ENCODE measurements at regions not wholly inside any gene's neighbourhood (a gene's known extent, or its start where the extent isn't known, plus 50 kb on each side); places are given as distances from the start of the nearest gene placed in this dataset.

GRCh38 chr13:90135558-90135957 is 1211.9 kb upstream of the MIR17HG start:
- H3K27ac ChIP-seq (ENCODE audit: insufficient read depth, low read length), result no peak overlapping the region
- no peaks in the 10 kb centered on the region for H3K27me3 ChIP-seq (ENCODE audit: control insufficient read depth, insufficient read depth, low read length)
- H3K9ac ChIP-seq (ENCODE audit: low read depth, low read length), result no peak overlapping the region
- H3K18ac ChIP-seq (ENCODE audit: low read depth, low read length), result no peak overlapping the region
- H2AK5ac ChIP-seq (ENCODE audit: low read depth, low read length), result no peak overlapping the region
- no peak for ATAC-seq (ENCODE audit: low read depth)
- BruUV-seq (replicated peaks), result no TSS peak
- no peak overlapping the region for H3K56ac ChIP-seq (ENCODE audit: extremely low read depth, insufficient read depth, low read length)
- ChIA-PET CTCF (no interaction called here), POLR2A (ENCODE audit: unreplicated experiment) (no interaction called here)
- H4K91ac ChIP-seq (ENCODE audit: insufficient read depth, low read depth, low read length), result no peak overlapping the region
- H2BK20ac ChIP-seq (ENCODE audit: low read depth, low read length), result no peak overlapping the region
- no peak overlapping the region for H3K14ac ChIP-seq (replicated peaks; ENCODE audit: low read depth, low read length)
- H2BK5ac ChIP-seq (ENCODE audit: low read depth, low read length, poor library complexity, severe bottlenecking), result no peak overlapping the region
- H3K4me3 ChIP-seq (ENCODE audit: insufficient read depth, low read depth, low read length), result no peak overlapping the region
- no peaks in the 10 kb centered on the region for H3K9me1 ChIP-seq (ENCODE audit: insufficient read depth, low read length)
- peaks cover 4% of the 10 kb centered on the region for H3K9me3 ChIP-seq (ENCODE audit: control insufficient read depth, insufficient read depth, low read length)
- no peak overlapping the region for H2BK120ac ChIP-seq (ENCODE audit: low read depth, low read length)
- H3K23ac ChIP-seq (ENCODE audit: low read depth, low read length), result no peak overlapping the region
- H4K5ac ChIP-seq (ENCODE audit: low read depth, low read length), result no peak overlapping the region
- no peaks in the 10 kb centered on the region for H3K4me1 ChIP-seq (ENCODE audit: control insufficient read depth, insufficient read depth, low read length)
- no CpG with 5 or more reads among the region's 3 CpGs for WGBS, 2 experiments (ENCODE audit: extremely low coverage in 2 of 2, insufficient read length in 1 of 2)
- DNase-seq, result no peak
- H3K4me2 ChIP-seq (ENCODE audit: low read depth, low read length), result no peak overlapping the region
- in situ Hi-C loops (cut with MboI; ENCODE audit: low sequenced_read_pairs), result no loop called here
- H4K20me1 ChIP-seq (ENCODE audit: insufficient read depth, low read length), result no peaks in the 10 kb centered on the region
- no peak overlapping the region for H2AK9ac ChIP-seq (replicated peaks; ENCODE audit: low read depth, low read length, poor library complexity)
- TF ChIP-seq RCOR1 (IDR thresholded peaks at IDR 0.05; ENCODE audit: insufficient replicate concordance, low read length) (no peak), POLR2A (IDR thresholded peaks at IDR 0.05; ENCODE audit: low read depth, low read length) (no peak), CHD1 (IDR thresholded peaks at IDR 0.05; ENCODE audit: low read depth, low read length) (no peak), RAD21 (IDR thresholded peaks at IDR 0.05; ENCODE audit: low read length) (no peak), NFE2L2 (IDR thresholded peaks at IDR 0.05; ENCODE audit: low read depth, low read length) (no peak), BHLHE40 (IDR thresholded peaks at IDR 0.05; ENCODE audit: low read depth, low read length) (no peak), MAZ (IDR thresholded peaks at IDR 0.05; ENCODE audit: borderline replicate concordance, low read depth, low read length) (no peak), CEBPB (IDR thresholded peaks at IDR 0.05; ENCODE audit: low read depth, low read length) (no peak), ELK1 (IDR thresholded peaks at IDR 0.05; ENCODE audit: borderline replicate concordance, low read depth, low read length) (no peak), FOS (IDR thresholded peaks at IDR 0.05; ENCODE audit: low read depth, low read length) (no peak), CTCF (conservative IDR thresholded peaks at IDR 0.05; ENCODE audit: low read depth, low read length) (no peak), MAFK (IDR thresholded peaks at IDR 0.05; ENCODE audit: low read depth, low read length) (no peak), USF2 (IDR thresholded peaks at IDR 0.05; ENCODE audit: low read depth, low read length) (no peak), MXI1 (IDR thresholded peaks at IDR 0.05; ENCODE audit: borderline replicate concordance, low read depth, low read length) (no peak), RFX5 (IDR thresholded peaks at IDR 0.05; ENCODE audit: low read depth, low read length) (no peak), SMC3 (IDR thresholded peaks at IDR 0.05; ENCODE audit: low read depth, low read length) (no peak)
- no peak overlapping the region for H2AFZ ChIP-seq (replicated peaks; ENCODE audit: low read length, poor library complexity)
- intact Hi-C loops (cut with micrococcal nuclease), result no loop called here
- H4K8ac ChIP-seq (ENCODE audit: low read depth in 2 of 2, low read length in 2 of 2), result no peak overlapping the region
- H2BK15ac ChIP-seq (ENCODE audit: low read depth, low read length), result no peak overlapping the region
- no peak overlapping the region for H3K4ac ChIP-seq (ENCODE audit: low read depth, low read length)
- dilution Hi-C loops (cut with HindIII; ENCODE audit: low sequenced_read_pairs, unreplicated experiment), result no loop called here
- no peaks in the 10 kb centered on the region for H3K36me3 ChIP-seq (ENCODE audit: control insufficient read depth, insufficient read depth, low read length)
- no peaks in the 10 kb centered on the region for H3K79me1 ChIP-seq (ENCODE audit: low read depth in 1 of 2, low read length in 2 of 2)

Measured in IMR-90 (cell line).